Neural cell (in vitro differentiated cells): ENCODE measurements at regions not wholly inside any gene's neighbourhood (a gene's known extent, or its start where the extent isn't known, plus 50 kb on each side); places are given as distances from the start of the nearest gene placed in this dataset.

ENCODE experiments used
- H2AFZ ChIP-seq: fragments of 200-600, 300-800 bp; sonication (generic), shearing (Covaris generic); 2 replicates; pipeline ENCODE4 v1.6.0; 2014; ENCODE audit warnings: low read depth, mild to moderate bottlenecking, antibody characterized with exemption, low read length, moderate library complexity
- H3F3A ChIP-seq: fragments of 200-600 bp; shearing (Covaris generic); 2 replicates; pipeline ENCODE4 v1.6.1; 2016; ENCODE audit warnings: mild to moderate bottlenecking, moderate library complexity, mixed read lengths, antibody characterized with exemption, low read length; ENCODE audit not compliant: insufficient read depth, poor library complexity, severe bottlenecking
- H3K27ac ChIP-seq: fragments of 200-600, 300-800 bp; sonication (generic), shearing (Covaris generic); 2 replicates; pipeline ENCODE4 v1.5.1; 2014; ENCODE audit warnings: mild to moderate bottlenecking, low read length, moderate library complexity
- H3K27me3 ChIP-seq: fragments of 300-800, 200-600 bp; sonication (generic), shearing (Covaris generic); 2 replicates; pipeline ENCODE4 v1.6.0; 2014; ENCODE audit warnings: mild to moderate bottlenecking, low read depth, low read length, moderate library complexity; ENCODE audit not compliant: insufficient read depth
- H3K36me3 ChIP-seq: fragments of 300-800, 200-600 bp; sonication (generic), shearing (Covaris generic); 2 replicates; pipeline ENCODE4 v1.5.1; 2014; ENCODE audit warnings: mild to moderate bottlenecking, antibody characterized with exemption, low read length, moderate library complexity; ENCODE audit not compliant: insufficient read depth
- H3K4me2 ChIP-seq: fragments of 300-800, 200-600 bp; sonication (generic), shearing (Covaris generic); 2 replicates; pipeline ENCODE4 v1.6.0; 2014; ENCODE audit warnings: mild to moderate bottlenecking, low read length
- H3K4me3 ChIP-seq: fragments of 300-800, 200-600 bp; sonication (generic), shearing (Covaris generic); 2 replicates; pipeline ENCODE4 v1.5.1; 2014; ENCODE audit warnings: mild to moderate bottlenecking, low read length, moderate library complexity
- H3K79me2 ChIP-seq: fragments of 200-600 bp; shearing (Covaris generic); replicated peaks from 2 replicates; pipeline ENCODE4 v1.6.0; 2014; ENCODE audit warnings: mild to moderate bottlenecking, low read length, moderate library complexity; ENCODE audit not compliant: insufficient read depth
- H3K9ac ChIP-seq: fragments of 300-800, 200-600 bp; sonication (generic), shearing (Covaris generic); 2 replicates; pipeline ENCODE4 v1.6.1; 2016; ENCODE audit warnings: mild to moderate bottlenecking, low read length, mixed read lengths
- H3K9me2 ChIP-seq: fragments of 200-600 bp; shearing (Covaris generic); 2 replicates; pipeline ENCODE4 v1.6.1; 2016; ENCODE audit warnings: mild to moderate bottlenecking, low read length, mixed read lengths; ENCODE audit not compliant: insufficient read depth
- H3K9me3 ChIP-seq: fragments of 200-600, 300-800 bp; sonication (generic), shearing (Covaris generic); 2 replicates; pipeline ENCODE4 v1.6.1; 2016; ENCODE audit warnings: mild to moderate bottlenecking, mixed run types, low read length, moderate library complexity, mixed read lengths
- H4K20me1 ChIP-seq: fragments of 200-600 bp; shearing (Covaris generic); 2 replicates; pipeline ENCODE4 v1.6.1; 2016; ENCODE audit warnings: mild to moderate bottlenecking, mixed run types; ENCODE audit not compliant: insufficient read depth
- CTCF ChIP-seq: fragments of 450-650 bp; IDR thresholded peaks from 2 replicates; pipeline ENCODE4 v1.5.1; 2014; ENCODE audit warnings: antibody characterized with exemption, mild to moderate bottlenecking, moderate library complexity; ENCODE audit not compliant: poor library complexity, severe bottlenecking
- EP300 ChIP-seq: fragments of 450-650 bp; conservative IDR thresholded peaks from 2 replicates; pipeline ENCODE4 v1.6.1; 2014; ENCODE audit warnings: antibody characterized with exemption, mild to moderate bottlenecking, moderate library complexity; ENCODE audit not compliant: poor library complexity, severe bottlenecking
- EZH2 ChIP-seq: fragments of 200-600, 300-800 bp; shearing (Covaris generic), sonication (generic); IDR thresholded peaks from 2 replicates; pipeline ENCODE4 v1.6.1; 2014; ENCODE audit warnings: antibody characterized with exemption, low read length, borderline replicate concordance, mild to moderate bottlenecking; ENCODE audit not compliant: insufficient read depth, poor library complexity, severe bottlenecking
- MXI1 ChIP-seq: fragments of 450-650 bp; conservative IDR thresholded peaks from 2 replicates; pipeline ENCODE4 v1.6.1; 2014; ENCODE audit warnings: antibody characterized with exemption, mild to moderate bottlenecking; ENCODE audit not compliant: poor library complexity, severe bottlenecking
- POLR2AphosphoS5 ChIP-seq: IDR thresholded peaks from 2 replicates; pipeline ENCODE4 v1.6.1; 2012
- RAD21 ChIP-seq: fragments of 450-650 bp; conservative IDR thresholded peaks from 2 replicates; pipeline ENCODE4 v1.6.1; 2014; ENCODE audit warnings: antibody characterized with exemption, mild to moderate bottlenecking, moderate library complexity
- REST ChIP-seq: IDR thresholded peaks from 2 replicates; pipeline ENCODE4 v1.6.1; 2012; ENCODE audit warnings: borderline replicate concordance
- SMC3 ChIP-seq: fragments of 450-650 bp; conservative IDR thresholded peaks from 2 replicates; pipeline ENCODE4 v1.6.1; 2014; ENCODE audit warnings: antibody characterized with exemption, mild to moderate bottlenecking, moderate library complexity; ENCODE audit not compliant: poor library complexity
- TAF1 ChIP-seq: IDR thresholded peaks from 2 replicates; pipeline ENCODE4 v1.6.1; 2012; ENCODE audit warnings: low read depth

- H3F3A ChIP-seq = no peaks in the 10 kb centered on the region
- TF ChIP-seq TAF1 (no peak), EP300 (no peak), MXI1 (no peak), SMC3 (no peak), REST (no peak), EZH2 (no peak), CTCF (no peak), RAD21 (no peak), POLR2AphosphoS5 (no peak)
- H3K36me3 ChIP-seq = no peaks in the 10 kb centered on the region
- no peak overlapping the region for H3K4me3 ChIP-seq
- H3K9me2 ChIP-seq = no peaks in the 10 kb centered on the region
- H3K79me2 ChIP-seq = no peaks in the 10 kb centered on the region
- no peak overlapping the region for H3K4me2 ChIP-seq
- H4K20me1 ChIP-seq = no peaks in the 10 kb centered on the region
- H2AFZ ChIP-seq = no peak overlapping the region
- H3K27ac ChIP-seq = no peak overlapping the region
- H3K9ac ChIP-seq = no peak overlapping the region
- no peaks in the 10 kb centered on the region for H3K9me3 ChIP-seq
- H3K27me3 ChIP-seq = no peaks in the 10 kb centered on the region
These were observed 70.6 kb upstream of the FAM110C start for GRCh38 chr2:116953-117352.

GRCh38 chr2:115303-115702 lies 69.0 kb upstream of the FAM110C start:
- Histone ChIP-seq H3K9me2 (no peaks in the 10 kb centered on the region), H3F3A (no peaks in the 10 kb centered on the region), H3K9me3 (no peaks in the 10 kb centered on the region), H3K27ac (peak overlapping the region; percentile 62), H3K4me2 (peak overlapping the region; percentile 18), H3K9ac (no peak overlapping the region), H3K27me3 (no peaks in the 10 kb centered on the region), H3K4me3 (peak overlapping the region; percentile 28), H3K79me2 (no peaks in the 10 kb centered on the region), H4K20me1 (no peaks in the 10 kb centered on the region), H3K36me3 (no peaks in the 10 kb centered on the region), H2AFZ (no peak overlapping the region)
- no peak for TF ChIP-seq MXI1
- TF ChIP-seq SMC3 = peak; percentile 39
- TF ChIP-seq RAD21 = peak; percentile 45
- peak; percentile 86 for TF ChIP-seq REST
- peak; percentile 99 for TF ChIP-seq EP300
- no peak for TF ChIP-seq EZH2
- peak; percentile 64 for TF ChIP-seq CTCF
- peak; percentile 100 for TF ChIP-seq POLR2AphosphoS5
